NCI-H2171 treated with DMSO at 0.1 percent for 48 hours (cell line): ENCODE measurements at regions not wholly inside any gene's neighbourhood (a gene's known extent, or its start where the extent isn't known, plus 50 kb on each side); places are given as distances from the start of the nearest gene placed in this dataset.
A peak's percentile ranks its signal among the peaks of the same experiment; 100 is the strongest.

Experiments used
- DNase-seq: peaks from one replicate; lab custom pipeline; 2025; lab: John Stamatoyannopoulos, UW

- DNase-seq: no peak
These were observed 88.8 kb upstream of the PRR5 start for GRCh38 chr22:44613196-44613595.

- DNase-seq: peak; percentile 8
These were observed 90.0 kb upstream of the PRR5 start for GRCh38 chr22:44611880-44612496.

GRCh38 chr22:44610071-44610470 lies 91.9 kb upstream of the PRR5 start:
- DNase-seq: no peak

- DNase-seq: no peak
These were observed 92.5 kb upstream of the PRR5 start for GRCh38 chr22:44609400-44609988.

- peak; percentile 55 for DNase-seq
These were observed 93.2 kb upstream of the PRR5 start for GRCh38 chr22:44608597-44609399.

- no peak for DNase-seq
These were observed 95.9 kb upstream of the PRR5 start for GRCh38 chr22:44606126-44606525.

GRCh38 chr22:44605486-44605885 lies 96.5 kb upstream of the PRR5 start:
- peak; percentile 69 for DNase-seq

GRCh38 chr22:44604991-44605390 lies 97.0 kb upstream of the PRR5 start:
- DNase-seq: no peak

- DNase-seq: no peak
These were observed 97.5 kb upstream of the PRR5 start for GRCh38 chr22:44604455-44604854.

GRCh38 chr22:44603767-44604166 lies 98.2 kb upstream of the PRR5 start:
- DNase-seq: no peak

- no peak for DNase-seq
These were observed 100.3 kb upstream of the PRR5 start for GRCh38 chr22:44601725-44602124.

GRCh38 chr22:44601189-44601588 lies 100.8 kb upstream of the PRR5 start:
- no peak for DNase-seq

GRCh38 chr22:44600207-44600785 lies 101.7 kb upstream of the PRR5 start:
- peak; percentile 42 for DNase-seq

GRCh38 chr22:44599500-44600140 lies 101.6 kb upstream of the RTL6 start:
- DNase-seq: peak; percentile 42

GRCh38 chr22:44599084-44599483 lies 101.1 kb upstream of the RTL6 start:
- no peak for DNase-seq

GRCh38 chr22:44597616-44598015 lies 99.6 kb upstream of the RTL6 start:
- DNase-seq: peak; percentile 99

- peak; percentile 22 for DNase-seq
These were observed 98.5 kb upstream of the RTL6 start for GRCh38 chr22:44596396-44597125.

- peak; percentile 94 for DNase-seq
These were observed 97.9 kb upstream of the RTL6 start for GRCh38 chr22:44595841-44596341.

- DNase-seq: no peak
These were observed 96.9 kb upstream of the RTL6 start for GRCh38 chr22:44594951-44595350.

- DNase-seq: no peak
These were observed 94.8 kb upstream of the RTL6 start for GRCh38 chr22:44592824-44593148.

- peak; percentile 88 for DNase-seq
These were observed 94.2 kb upstream of the RTL6 start for GRCh38 chr22:44592126-44592823.
